Colonic mucosa (tissue), 4 donors: ENCODE measurements at regions not wholly inside any gene's neighbourhood (a gene's known extent, or its start where the extent isn't known, plus 50 kb on each side); places are given as distances from the start of the nearest gene placed in this dataset.

Experiments used
- DNase-seq: peaks from one replicate; pipeline ENCODE4 v3.0.0-alpha.2; 2020
- H3K27ac ChIP-seq: fragments of 200-600 bp; one replicate; pipeline ENCODE4 v1.8.0; 2021
- H3K27me3 ChIP-seq: fragments of 200-600 bp; one replicate; pipeline ENCODE4 v1.8.0; 2021
- H3K36me3 ChIP-seq: fragments of 200-600 bp; one replicate; pipeline ENCODE4 v1.8.0; 2021
- H3K4me1 ChIP-seq: fragments of 200-600 bp; one replicate; pipeline ENCODE4 v1.8.0; 2021; ENCODE audit warnings: mild to moderate bottlenecking
- H3K4me3 ChIP-seq: fragments of 200-600 bp; one replicate; pipeline ENCODE4 v1.8.0; 2021
- H3K9ac ChIP-seq, 2 donors: one replicate each; pipeline ENCODE4 v1.7.0; 2013; ENCODE audit warnings: control low read depth in 2 of 2, low read depth in 2 of 2, low read length in 2 of 2
- H3K9me3 ChIP-seq: fragments of 200-600 bp; one replicate; pipeline ENCODE4 v1.8.0; 2021
- intact Hi-C: fragments of 100-400 bp; cut with DNase I; formaldehyde crosslinking; loops from one replicate; pipeline ENCODE4 v1.14.1; 2022
- TF ChIP-seq, protein P1 (sequence below): fragments of 200-600 bp; IDR thresholded peaks from one replicate; pipeline ENCODE4 v1.8.0; 2022; ENCODE audit warnings: antibody characterized with exemption, mild to moderate bottlenecking
- donor health status: healthy.
- donor health status: DM: no; HTN: no; CAD: no.
- donor health status: DM: no; HTN: no; CAD: no.

DNA sequence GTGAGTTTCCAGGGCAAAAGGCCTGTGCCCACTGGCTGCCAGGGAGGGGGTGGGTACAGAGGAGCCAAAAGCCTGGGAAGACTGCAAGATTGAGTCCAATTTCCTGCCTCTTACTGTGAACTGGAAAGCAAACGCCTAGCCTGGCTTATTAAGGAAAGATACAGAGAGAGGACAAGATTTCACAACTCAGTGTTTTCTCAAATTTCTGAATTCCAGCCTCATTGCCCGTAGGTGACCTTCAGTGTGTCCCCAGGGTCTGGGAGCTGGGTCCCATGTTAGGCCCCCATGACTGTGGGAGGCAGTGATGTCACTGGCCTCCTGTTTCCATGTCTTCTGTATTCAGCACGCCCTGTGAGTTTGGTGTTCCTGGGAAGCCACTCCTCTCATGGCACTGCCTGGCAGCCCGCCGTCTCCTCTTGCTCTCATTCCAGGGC is 60.6 kb upstream of the PTPN3 start:
- no peaks in the 10 kb centered on the region for H3K4me1 ChIP-seq
- no peak for DNase-seq
- H3K4me3 ChIP-seq, result no peak overlapping the region
- no peaks in the 10 kb centered on the region for H3K36me3 ChIP-seq
- no peaks in the 10 kb centered on the region for H3K27me3 ChIP-seq
- no peaks in the 10 kb centered on the region for H3K9me3 ChIP-seq
- intact Hi-C loops, result no loop called here
- no peak overlapping the region for H3K9ac ChIP-seq
- no peak overlapping the region for H3K27ac ChIP-seq
- TF ChIP-seq, protein P1, sequence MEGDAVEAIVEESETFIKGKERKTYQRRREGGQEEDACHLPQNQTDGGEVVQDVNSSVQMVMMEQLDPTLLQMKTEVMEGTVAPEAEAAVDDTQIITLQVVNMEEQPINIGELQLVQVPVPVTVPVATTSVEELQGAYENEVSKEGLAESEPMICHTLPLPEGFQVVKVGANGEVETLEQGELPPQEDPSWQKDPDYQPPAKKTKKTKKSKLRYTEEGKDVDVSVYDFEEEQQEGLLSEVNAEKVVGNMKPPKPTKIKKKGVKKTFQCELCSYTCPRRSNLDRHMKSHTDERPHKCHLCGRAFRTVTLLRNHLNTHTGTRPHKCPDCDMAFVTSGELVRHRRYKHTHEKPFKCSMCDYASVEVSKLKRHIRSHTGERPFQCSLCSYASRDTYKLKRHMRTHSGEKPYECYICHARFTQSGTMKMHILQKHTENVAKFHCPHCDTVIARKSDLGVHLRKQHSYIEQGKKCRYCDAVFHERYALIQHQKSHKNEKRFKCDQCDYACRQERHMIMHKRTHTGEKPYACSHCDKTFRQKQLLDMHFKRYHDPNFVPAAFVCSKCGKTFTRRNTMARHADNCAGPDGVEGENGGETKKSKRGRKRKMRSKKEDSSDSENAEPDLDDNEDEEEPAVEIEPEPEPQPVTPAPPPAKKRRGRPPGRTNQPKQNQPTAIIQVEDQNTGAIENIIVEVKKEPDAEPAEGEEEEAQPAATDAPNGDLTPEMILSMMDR, result no peak

DNA sequence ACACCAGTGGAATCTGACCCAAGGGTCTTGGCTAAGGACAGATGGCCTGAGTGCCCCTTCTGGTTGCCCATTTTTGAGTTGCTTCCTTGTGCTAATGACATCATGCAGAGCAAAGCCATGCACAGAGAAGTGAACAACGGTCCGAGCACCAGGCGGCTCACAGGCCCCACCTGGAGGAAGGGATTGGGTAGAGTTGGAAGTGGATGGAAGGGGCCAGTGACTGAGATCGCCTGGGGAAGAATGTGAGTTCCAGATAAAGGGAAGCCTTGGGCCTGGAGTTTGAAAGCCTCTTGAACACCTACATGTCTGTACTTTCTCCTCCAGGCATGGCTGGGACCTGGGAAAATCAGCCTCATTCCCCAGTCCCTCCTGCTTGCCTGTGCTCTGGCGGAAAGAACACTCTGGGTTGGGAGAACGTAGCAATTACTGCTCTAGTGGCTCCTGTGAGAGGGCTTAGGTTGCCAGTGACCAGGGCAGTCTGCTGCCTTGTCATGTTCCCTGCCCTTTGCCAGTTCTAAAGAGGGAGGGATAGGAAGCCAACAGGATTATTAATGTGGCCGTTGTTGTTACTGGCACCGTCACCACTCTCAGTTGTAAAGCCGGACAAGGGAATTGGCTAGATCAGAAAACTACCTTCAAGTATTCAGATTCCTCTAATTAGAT is 62.5 kb upstream of the PTPN3 start:
- no peaks in the 10 kb centered on the region for H3K36me3 ChIP-seq
- H3K9ac ChIP-seq, result no peak overlapping the region
- no peak overlapping the region for H3K4me3 ChIP-seq
- DNase-seq, result no peak
- H3K9me3 ChIP-seq, result no peaks in the 10 kb centered on the region
- no peaks in the 10 kb centered on the region for H3K4me1 ChIP-seq
- TF ChIP-seq, protein P1, result no peak
- H3K27ac ChIP-seq, result no peak overlapping the region
- intact Hi-C loops, result no loop called here
- no peaks in the 10 kb centered on the region for H3K27me3 ChIP-seq

DNA sequence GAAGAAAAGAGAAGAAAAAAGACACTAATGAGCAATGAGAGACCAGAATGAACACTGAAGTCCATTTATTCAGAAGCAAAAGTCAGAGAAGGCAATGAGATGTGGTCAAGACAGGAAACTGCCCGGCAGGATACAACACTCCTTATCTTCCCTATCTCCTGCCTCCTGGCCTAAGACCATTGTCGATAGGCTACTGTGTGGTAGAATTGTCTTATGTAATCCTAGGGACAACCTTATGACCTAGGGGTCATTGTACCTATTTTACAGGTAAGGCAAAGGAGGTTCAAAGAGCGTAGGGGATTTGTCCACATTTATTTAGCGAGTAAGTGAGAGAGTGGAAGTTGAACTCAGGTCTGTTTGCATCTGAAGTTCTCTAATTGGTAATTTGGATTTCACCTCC is 63.0 kb upstream of the PTPN3 start:
- Histone ChIP-seq H3K36me3 (no peaks in the 10 kb centered on the region), H3K9ac (no peak overlapping the region), H3K4me1 (no peaks in the 10 kb centered on the region), H3K4me3 (no peak overlapping the region), H3K9me3 (no peaks in the 10 kb centered on the region), H3K27ac (no peak overlapping the region), H3K27me3 (no peaks in the 10 kb centered on the region)
- TF ChIP-seq, protein P1, result no peak
- intact Hi-C loops, result no loop called here
- no peak for DNase-seq

DNA sequence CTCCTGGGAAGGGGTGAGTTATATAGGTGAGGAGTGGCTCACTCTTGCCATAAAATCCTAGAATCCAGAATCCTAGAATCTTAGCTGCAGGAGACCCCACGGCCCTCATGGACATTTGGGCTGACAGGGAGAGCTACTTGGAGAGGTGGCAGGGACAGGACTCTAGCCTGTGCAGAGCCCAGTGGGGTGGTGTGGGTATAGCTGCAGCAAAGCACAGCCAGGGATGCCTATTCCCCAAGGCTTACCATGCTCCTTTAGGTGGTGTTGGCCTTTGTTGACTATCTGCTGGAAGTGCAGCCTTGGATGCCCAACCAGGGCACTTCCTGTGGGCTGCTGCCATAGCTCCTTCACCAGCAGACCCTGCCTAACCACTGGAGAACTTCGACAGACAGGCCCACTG is 70.0 kb upstream of the PTPN3 start:
- Histone ChIP-seq H3K4me3 (no peak overlapping the region), H3K9me3 (no peaks in the 10 kb centered on the region), H3K4me1 (no peaks in the 10 kb centered on the region), H3K36me3 (no peaks in the 10 kb centered on the region), H3K27ac (no peak overlapping the region), H3K27me3 (no peaks in the 10 kb centered on the region), H3K9ac (no peak overlapping the region)
- no peak for DNase-seq
- TF ChIP-seq, protein P1, result no peak
- intact Hi-C loops, result no loop called here

DNA sequence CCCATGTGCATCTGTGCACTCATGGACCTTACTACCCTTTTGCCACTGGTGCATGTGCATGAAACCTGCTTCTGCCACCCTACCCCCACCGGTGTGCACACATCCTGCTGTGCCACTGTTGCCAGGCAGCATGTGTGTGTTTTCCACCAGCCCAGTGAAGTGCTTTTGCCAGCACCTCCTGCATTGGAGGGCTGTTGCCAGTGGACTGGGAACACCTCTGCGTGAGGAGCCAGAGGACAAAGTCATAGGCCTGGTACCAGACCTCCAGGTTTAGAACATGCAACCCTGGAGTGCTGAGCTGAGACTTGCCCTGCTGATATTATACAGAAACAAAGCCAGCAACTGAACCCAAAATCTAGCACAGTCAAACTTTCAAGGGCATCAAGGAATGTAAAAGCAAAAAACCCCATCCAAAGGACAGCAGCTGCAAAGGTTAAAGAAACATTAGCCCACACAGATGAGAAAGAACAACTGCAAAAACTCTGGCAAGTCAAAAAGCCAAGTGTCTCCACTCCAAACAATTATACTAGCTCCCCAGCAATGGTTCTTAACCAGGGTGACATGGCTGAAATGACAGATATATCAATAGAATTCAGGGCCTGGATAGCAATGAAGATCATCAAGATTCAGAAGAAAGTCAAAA is 70.6 kb upstream of the PTPN3 start:
- TF ChIP-seq, protein P1, result no peak
- intact Hi-C loops, result no loop called here
- H3K36me3 ChIP-seq, result no peaks in the 10 kb centered on the region
- no peaks in the 10 kb centered on the region for H3K27me3 ChIP-seq
- H3K4me3 ChIP-seq, result no peak overlapping the region
- no peak overlapping the region for H3K27ac ChIP-seq
- no peaks in the 10 kb centered on the region for H3K4me1 ChIP-seq
- no peak for DNase-seq
- H3K9me3 ChIP-seq, result no peaks in the 10 kb centered on the region
- H3K9ac ChIP-seq, result no peak overlapping the region
